ENCODE measurements at regions not wholly inside any gene's neighbourhood (a gene's known extent, or its start where the extent isn't known, plus 50 kb on each side); places are given as distances from the start of the nearest gene placed in this dataset.

DNA sequence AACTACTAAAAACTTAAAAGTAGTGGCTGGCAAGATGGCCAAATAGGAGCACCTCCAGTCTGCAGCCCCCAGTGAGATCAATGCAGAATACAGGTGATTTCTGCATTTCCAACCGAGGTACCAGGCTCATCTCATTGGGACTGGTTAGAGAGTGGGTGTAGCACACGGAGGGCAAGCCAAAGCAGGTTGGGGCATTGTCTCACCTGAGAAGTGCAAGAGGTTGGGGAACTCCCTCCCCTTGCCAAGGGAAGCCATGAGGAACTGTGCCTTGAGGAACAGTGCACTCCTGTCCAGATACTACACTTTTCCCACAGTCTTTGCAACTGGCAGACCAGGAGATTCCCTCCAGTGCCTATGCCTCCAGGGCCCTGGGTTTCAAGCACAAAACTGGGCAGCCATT, 311.1 kb downstream of the PAPSS1 start:
- DNase-seq (ENCODE audit: low read depth, low spot score), result no peak
- ChIA-PET POLR2A (no interaction called here), CTCF (no interaction called here)
- TF ChIP-seq, protein P1, sequence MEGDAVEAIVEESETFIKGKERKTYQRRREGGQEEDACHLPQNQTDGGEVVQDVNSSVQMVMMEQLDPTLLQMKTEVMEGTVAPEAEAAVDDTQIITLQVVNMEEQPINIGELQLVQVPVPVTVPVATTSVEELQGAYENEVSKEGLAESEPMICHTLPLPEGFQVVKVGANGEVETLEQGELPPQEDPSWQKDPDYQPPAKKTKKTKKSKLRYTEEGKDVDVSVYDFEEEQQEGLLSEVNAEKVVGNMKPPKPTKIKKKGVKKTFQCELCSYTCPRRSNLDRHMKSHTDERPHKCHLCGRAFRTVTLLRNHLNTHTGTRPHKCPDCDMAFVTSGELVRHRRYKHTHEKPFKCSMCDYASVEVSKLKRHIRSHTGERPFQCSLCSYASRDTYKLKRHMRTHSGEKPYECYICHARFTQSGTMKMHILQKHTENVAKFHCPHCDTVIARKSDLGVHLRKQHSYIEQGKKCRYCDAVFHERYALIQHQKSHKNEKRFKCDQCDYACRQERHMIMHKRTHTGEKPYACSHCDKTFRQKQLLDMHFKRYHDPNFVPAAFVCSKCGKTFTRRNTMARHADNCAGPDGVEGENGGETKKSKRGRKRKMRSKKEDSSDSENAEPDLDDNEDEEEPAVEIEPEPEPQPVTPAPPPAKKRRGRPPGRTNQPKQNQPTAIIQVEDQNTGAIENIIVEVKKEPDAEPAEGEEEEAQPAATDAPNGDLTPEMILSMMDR (IDR thresholded peaks at IDR 0.05; ENCODE audit: insufficient read depth, low read length, missing control alignments), result no peak
- H3K4me3 ChIP-seq (ENCODE audit: low read depth, low read length), result no peak overlapping the region

DNA sequence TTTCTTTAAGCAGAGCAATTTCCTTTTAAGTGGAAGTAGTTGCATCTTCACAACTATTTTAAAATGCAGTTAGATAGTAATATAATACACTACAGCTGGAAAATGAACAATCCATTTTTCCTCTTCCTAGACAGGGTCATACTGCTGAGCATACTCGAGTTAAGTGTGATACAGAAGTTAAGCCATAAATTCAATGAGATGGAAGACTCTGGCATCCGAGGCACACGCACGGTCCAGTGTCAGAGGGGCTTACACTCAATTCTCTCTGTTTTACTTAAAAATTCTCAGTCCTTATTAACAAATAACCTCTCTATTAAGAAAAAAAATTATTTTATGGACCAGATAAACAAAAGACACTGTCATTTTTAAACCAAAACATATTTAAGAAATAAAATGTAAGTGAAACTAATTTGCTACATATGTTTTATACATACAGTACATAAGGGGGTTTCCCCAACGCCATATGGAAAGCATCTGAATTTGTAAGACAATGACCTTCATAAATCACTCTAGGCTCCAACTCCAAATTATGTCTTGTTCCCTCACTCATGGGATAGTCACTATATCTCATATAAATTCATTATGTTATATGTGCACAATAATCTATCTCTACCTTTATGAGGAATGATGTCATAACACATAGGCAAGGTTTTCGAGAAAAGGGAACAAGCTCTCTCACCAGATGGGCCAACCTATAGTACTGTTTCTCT, 315.3 kb downstream of the PAPSS1 start:
- ChIA-PET POLR2A (no interaction called here), CTCF (no interaction called here)
- DNase-seq (ENCODE audit: low read depth, low spot score), result no peak
- H3K4me3 ChIP-seq (ENCODE audit: low read depth, low read length), result no peak overlapping the region
- TF ChIP-seq, protein P1 (IDR thresholded peaks at IDR 0.05; ENCODE audit: insufficient read depth, low read length, missing control alignments), result no peak

DNA sequence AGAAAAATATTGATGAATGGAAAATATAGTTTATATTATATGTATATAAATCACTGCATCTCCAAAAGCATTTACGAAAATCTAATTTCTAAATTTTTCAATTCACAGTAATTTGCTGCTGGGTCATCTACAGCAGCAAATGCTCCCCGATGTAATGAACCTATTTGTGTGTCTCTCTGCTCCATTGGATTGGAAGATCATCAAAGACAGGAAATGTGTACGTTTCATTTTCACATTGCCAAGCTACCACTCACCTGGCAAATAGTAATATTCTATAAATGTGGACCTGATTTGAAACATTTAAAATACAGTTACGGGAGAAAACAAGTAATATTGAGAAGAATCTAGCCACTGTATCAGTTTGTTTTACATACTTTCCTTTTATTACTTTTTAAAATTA, 317.7 kb downstream of the PAPSS1 start:
- no peak overlapping the region for H3K4me3 ChIP-seq (ENCODE audit: low read depth, low read length)
- ChIA-PET POLR2A (no interaction called here), CTCF (no interaction called here)
- TF ChIP-seq, protein P1 (IDR thresholded peaks at IDR 0.05; ENCODE audit: insufficient read depth, low read length, missing control alignments), result no peak
- no peak for DNase-seq (ENCODE audit: low read depth, low spot score)

DNA sequence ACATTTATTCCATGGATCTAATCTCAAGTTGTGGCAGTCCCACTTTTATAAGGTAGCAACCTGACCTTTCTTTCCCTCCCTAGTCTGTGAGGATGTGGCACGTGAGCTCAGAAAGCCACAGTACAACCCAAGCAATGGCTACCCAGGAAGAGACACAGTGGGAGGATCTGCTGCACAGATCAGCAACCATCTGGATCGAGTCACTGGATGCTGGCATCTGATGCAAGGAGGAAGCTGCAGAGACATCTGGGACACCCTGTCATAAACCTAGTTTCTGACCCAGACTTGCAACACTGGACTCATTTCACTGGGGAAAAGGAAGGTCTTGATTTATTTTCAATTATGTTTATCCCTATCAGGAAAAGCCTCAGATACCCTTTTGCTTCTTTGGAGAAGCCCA, 327.1 kb downstream of the PAPSS1 start:
- TF ChIP-seq, protein P1 (IDR thresholded peaks at IDR 0.05; ENCODE audit: insufficient read depth, low read length, missing control alignments), result no peak
- CTCF ChIA-PET, result no interaction called here
- no peak overlapping the region for H3K4me3 ChIP-seq (ENCODE audit: low read depth, low read length)
- POLR2A ChIA-PET, result no interaction called here
- no peak for DNase-seq (ENCODE audit: low read depth, low spot score)

DNA sequence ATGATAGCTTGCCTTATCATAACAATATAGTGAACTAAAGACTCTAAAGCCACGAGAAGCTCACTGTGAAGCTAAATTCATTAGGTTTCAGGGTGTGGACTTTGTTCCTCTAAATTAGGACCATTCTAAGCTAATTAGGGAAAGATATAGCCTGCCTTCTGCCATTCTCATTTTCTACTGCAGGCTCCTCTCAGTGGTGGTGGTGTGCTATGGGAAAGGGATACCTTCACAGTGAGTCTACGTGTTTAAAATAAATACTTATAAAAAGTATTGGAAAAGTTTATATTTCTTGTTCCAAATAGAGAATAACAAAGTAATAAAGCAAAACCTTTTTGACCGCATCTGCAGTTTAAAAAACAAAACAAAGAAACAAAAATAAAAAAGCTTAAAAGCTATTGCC, 327.7 kb downstream of the PAPSS1 start:
- TF ChIP-seq, protein P1 (IDR thresholded peaks at IDR 0.05; ENCODE audit: insufficient read depth, low read length, missing control alignments), result no peak
- H3K4me3 ChIP-seq (ENCODE audit: low read depth, low read length), result no peak overlapping the region
- DNase-seq (ENCODE audit: low read depth, low spot score), result no peak
- ChIA-PET CTCF (interaction anchor here (2.6 kb wide), 1 partner anchor 13 kb away, joined by 8 read pairs; no protein-coding TSS in a partner anchor), POLR2A (no interaction called here)

DNA sequence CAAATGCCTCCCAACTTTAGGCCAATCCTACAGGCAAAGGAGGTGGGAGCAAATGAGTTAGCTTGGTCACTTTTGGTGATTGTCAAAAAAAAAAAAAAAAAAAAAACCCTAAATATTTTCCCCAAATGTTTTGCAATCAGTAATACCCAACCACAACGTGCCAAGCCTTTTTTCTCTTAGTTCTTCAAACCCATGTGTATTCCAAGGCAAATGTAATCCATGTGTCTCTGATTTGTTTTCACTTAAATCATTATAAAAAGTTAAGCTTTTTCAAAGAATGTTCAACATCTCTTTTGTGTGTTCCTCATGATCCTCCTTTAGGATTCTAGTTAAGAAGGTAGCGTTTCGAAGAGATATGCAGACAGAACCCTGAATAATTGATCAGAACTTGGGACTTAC, 328.4 kb downstream of the PAPSS1 start:
- TF ChIP-seq, protein P1 (IDR thresholded peaks at IDR 0.05; ENCODE audit: insufficient read depth, low read length, missing control alignments), result no peak
- CTCF ChIA-PET, result interaction anchor here (2.6 kb wide), 1 partner anchor 12 kb away, joined by 8 read pairs; no protein-coding TSS in a partner anchor
- DNase-seq (ENCODE audit: low read depth, low spot score), result no peak
- no peak overlapping the region for H3K4me3 ChIP-seq (ENCODE audit: low read depth, low read length)
- POLR2A ChIA-PET, result no interaction called here
